DMS114 treated with DMSO at 0.1 percent for 48 hours (cell line): ENCODE measurements at regions not wholly inside any gene's neighbourhood (a gene's known extent, or its start where the extent isn't known, plus 50 kb on each side); places are given as distances from the start of the nearest gene placed in this dataset.

ENCODE experiments used
- DNase-seq: peaks from one replicate; lab custom pipeline; 2025; ENCODE audit not compliant: unreplicated experiment; lab: John Stamatoyannopoulos, UW

GRCh38 chr1:96041470-96041869 lies 680.1 kb upstream of the PTBP2 start:
- DNase-seq: no peak

- DNase-seq: no peak
These were observed 672.9 kb upstream of the PTBP2 start for GRCh38 chr1:96048572-96049212.

- DNase-seq: no peak
These were observed 671.7 kb upstream of the PTBP2 start for GRCh38 chr1:96049759-96050409.

GRCh38 chr1:96059276-96059675 lies 662.3 kb upstream of the PTBP2 start:
- no peak for DNase-seq

- DNase-seq: no peak
These were observed 661.8 kb upstream of the PTBP2 start for GRCh38 chr1:96059736-96060135.

GRCh38 chr1:96060621-96061020 lies 661.0 kb upstream of the PTBP2 start:
- DNase-seq: no peak

GRCh38 chr1:96072021-96072420 lies 649.6 kb upstream of the PTBP2 start:
- DNase-seq: no peak

GRCh38 chr1:96073100-96073499 lies 648.5 kb upstream of the PTBP2 start:
- no peak for DNase-seq

- DNase-seq: no peak
These were observed 647.2 kb upstream of the PTBP2 start for GRCh38 chr1:96074422-96074821.

- no peak for DNase-seq
These were observed 646.6 kb upstream of the PTBP2 start for GRCh38 chr1:96074876-96075577.

GRCh38 chr1:96075704-96076455 lies 645.7 kb upstream of the PTBP2 start:
- no peak for DNase-seq

- no peak for DNase-seq
These were observed 645.0 kb upstream of the PTBP2 start for GRCh38 chr1:96076589-96076988.

- no peak for DNase-seq
These were observed 642.0 kb upstream of the PTBP2 start for GRCh38 chr1:96079581-96079980.

GRCh38 chr1:96080925-96081324 lies 640.7 kb upstream of the PTBP2 start:
- DNase-seq: no peak

GRCh38 chr1:96087719-96088118 lies 633.9 kb upstream of the PTBP2 start:
- DNase-seq: no peak

GRCh38 chr1:96090134-96090533 lies 631.5 kb upstream of the PTBP2 start:
- no peak for DNase-seq

- DNase-seq: no peak
These were observed 625.6 kb upstream of the PTBP2 start for GRCh38 chr1:96095849-96096612.

GRCh38 chr1:96096613-96097321 lies 624.8 kb upstream of the PTBP2 start:
- DNase-seq: no peak

GRCh38 chr1:96104506-96104905 lies 617.1 kb upstream of the PTBP2 start:
- no peak for DNase-seq

- DNase-seq: no peak
These were observed 616.7 kb upstream of the PTBP2 start for GRCh38 chr1:96104906-96105305.
